ENCODE measurements at regions not wholly inside any gene's neighbourhood (a gene's known extent, or its start where the extent isn't known, plus 50 kb on each side); places are given as distances from the start of the nearest gene placed in this dataset.

- no peak overlapping the region for H3K4me3 ChIP-seq
- no peak for DNase-seq (ENCODE audit: low spot score in 2 of 2)
- no peak for TF ChIP-seq EP300 (IDR thresholded peaks at IDR 0.05)
- TF ChIP-seq POLR2A (IDR thresholded peaks at IDR 0.05): no peak
- no peak for TF ChIP-seq POLR2AphosphoS5 (IDR thresholded peaks at IDR 0.05)
- TF ChIP-seq CTCF (IDR thresholded peaks at IDR 0.05): no peak
- WGBS: 72% methylated on average over 2 of the region's 2 CpGs
- no peaks in the 10 kb centered on the region for H3K9me3 ChIP-seq
- H3K4me1 ChIP-seq: peaks cover 2% of the 10 kb centered on the region
- H3K36me3 ChIP-seq: no peaks in the 10 kb centered on the region
- no peaks in the 10 kb centered on the region for H3K27me3 ChIP-seq
- H3K27ac ChIP-seq: no peak overlapping the region
Observed at GRCh38 chr21:27300770-27301169, 333.9 kb upstream of the ADAMTS5 start.

GRCh38 chr21:27298465-27298864 is 331.6 kb upstream of the ADAMTS5 start:
- no peak for DNase-seq (ENCODE audit: low spot score in 2 of 2)
- 67% methylated on average over 1 of the region's 1 CpG for WGBS
- Histone ChIP-seq H3K27me3 (no peaks in the 10 kb centered on the region), H3K9me3 (no peaks in the 10 kb centered on the region), H3K36me3 (no peaks in the 10 kb centered on the region), H3K4me3 (no peak overlapping the region), H3K27ac (no peak overlapping the region), H3K4me1 (peaks cover 2% of the 10 kb centered on the region)
- no peak for TF ChIP-seq POLR2A (IDR thresholded peaks at IDR 0.05)
- TF ChIP-seq CTCF (IDR thresholded peaks at IDR 0.05): no peak
- TF ChIP-seq POLR2AphosphoS5 (IDR thresholded peaks at IDR 0.05): no peak
- no peak for TF ChIP-seq EP300 (IDR thresholded peaks at IDR 0.05)

DNA sequence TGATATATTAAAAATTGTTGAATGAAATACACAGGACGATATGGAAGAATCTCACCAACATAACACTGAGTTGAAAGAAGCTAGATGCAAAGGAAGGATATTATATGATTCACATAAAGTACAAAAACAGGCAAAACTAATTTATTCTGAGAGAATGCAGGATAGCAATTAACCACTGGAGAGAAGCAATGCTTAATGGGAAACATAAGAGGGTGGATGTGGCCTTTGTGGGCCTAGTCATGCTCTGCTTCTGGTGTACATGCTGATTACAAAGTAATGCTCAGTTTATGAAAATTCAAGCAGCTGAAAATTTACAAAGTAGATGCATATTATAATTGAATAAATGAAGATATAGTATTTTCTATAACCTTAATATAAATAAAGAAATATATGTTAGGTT is 326.4 kb upstream of the ADAMTS5 start:
- no peak overlapping the region for H3K4me3 ChIP-seq
- no peaks in the 10 kb centered on the region for H3K9me3 ChIP-seq
- no peak for TF ChIP-seq POLR2A (IDR thresholded peaks at IDR 0.05)
- TF ChIP-seq CTCF (IDR thresholded peaks at IDR 0.05): no peak
- TF ChIP-seq EP300 (IDR thresholded peaks at IDR 0.05): no peak
- TF ChIP-seq POLR2AphosphoS5 (IDR thresholded peaks at IDR 0.05): no peak
- 39% methylated on average over 1 of the region's 1 CpG for WGBS
- no peak for DNase-seq (ENCODE audit: low spot score in 2 of 2)
- H3K27ac ChIP-seq: no peak overlapping the region
- H3K36me3 ChIP-seq: no peaks in the 10 kb centered on the region
- no peaks in the 10 kb centered on the region for H3K27me3 ChIP-seq
- peaks cover 2% of the 10 kb centered on the region for H3K4me1 ChIP-seq

GRCh38 chr21:27292783-27293182 is 325.9 kb upstream of the ADAMTS5 start:
- Histone ChIP-seq H3K27ac (no peak overlapping the region), H3K36me3 (no peaks in the 10 kb centered on the region), H3K27me3 (no peaks in the 10 kb centered on the region), H3K4me1 (no peaks in the 10 kb centered on the region), H3K4me3 (no peak overlapping the region), H3K9me3 (no peaks in the 10 kb centered on the region)
- WGBS: 47% methylated on average over 2 of the region's 2 CpGs
- no peak for TF ChIP-seq EP300 (IDR thresholded peaks at IDR 0.05)
- TF ChIP-seq CTCF (IDR thresholded peaks at IDR 0.05): no peak
- no peak for DNase-seq (ENCODE audit: low spot score in 2 of 2)

- Histone ChIP-seq H3K27me3 (no peaks in the 10 kb centered on the region), H3K4me1 (no peaks in the 10 kb centered on the region), H3K36me3 (no peaks in the 10 kb centered on the region), H3K9me3 (no peaks in the 10 kb centered on the region), H3K27ac (no peak overlapping the region), H3K4me3 (no peak overlapping the region)
- TF ChIP-seq CTCF (IDR thresholded peaks at IDR 0.05) (no peak), EP300 (IDR thresholded peaks at IDR 0.05) (no peak), POLR2A (IDR thresholded peaks at IDR 0.05) (no peak), POLR2AphosphoS5 (IDR thresholded peaks at IDR 0.05) (no peak)
- DNase-seq (ENCODE audit: low spot score in 2 of 2): no peak
Observed at GRCh38 chr21:27292229-27292628, 325.3 kb upstream of the ADAMTS5 start.

Measured in suprapubic skin (tissue), 4 donors.